ENCODE measurements at regions not wholly inside any gene's neighbourhood (a gene's known extent, or its start where the extent isn't known, plus 50 kb on each side); places are given as distances from the start of the nearest gene placed in this dataset.

GRCh38 chr3:3503411-3503810 is 295.8 kb upstream of the LRRN1 start:
- TF ChIP-seq CTCF (IDR thresholded peaks at IDR 0.05) = no peak
- no peak for TF ChIP-seq POLR2A (IDR thresholded peaks at IDR 0.05)

All from uterus (tissue), 2 donors.